ENCODE measurements at regions not wholly inside any gene's neighbourhood (a gene's known extent, or its start where the extent isn't known, plus 50 kb on each side); places are given as distances from the start of the nearest gene placed in this dataset.

DNA sequence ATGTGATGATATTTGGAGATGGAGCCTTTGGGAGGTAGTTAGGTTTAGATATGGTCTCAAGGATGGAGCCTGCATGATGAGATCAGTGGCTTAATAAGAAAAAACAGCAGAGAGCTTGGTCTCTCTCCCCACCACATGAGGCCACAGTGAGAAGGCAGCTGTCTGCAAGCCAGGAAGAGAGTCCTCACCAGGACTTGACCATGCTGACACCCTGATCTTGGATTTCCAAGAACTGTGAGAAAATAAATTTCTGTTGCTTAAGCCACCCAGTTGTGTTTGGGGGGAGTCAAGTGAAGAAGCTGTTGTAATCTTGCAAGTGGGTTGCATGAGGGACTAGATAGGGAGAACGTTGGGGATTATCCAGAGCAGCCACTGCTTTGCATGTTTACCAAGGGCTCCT, 62.3 kb upstream of the TNFAIP8L3 start:
- no peak for DNase-seq (ENCODE audit: low read depth)
- H3K4me3 ChIP-seq (ENCODE audit: low read depth, low read length) = no peak overlapping the region

DNA sequence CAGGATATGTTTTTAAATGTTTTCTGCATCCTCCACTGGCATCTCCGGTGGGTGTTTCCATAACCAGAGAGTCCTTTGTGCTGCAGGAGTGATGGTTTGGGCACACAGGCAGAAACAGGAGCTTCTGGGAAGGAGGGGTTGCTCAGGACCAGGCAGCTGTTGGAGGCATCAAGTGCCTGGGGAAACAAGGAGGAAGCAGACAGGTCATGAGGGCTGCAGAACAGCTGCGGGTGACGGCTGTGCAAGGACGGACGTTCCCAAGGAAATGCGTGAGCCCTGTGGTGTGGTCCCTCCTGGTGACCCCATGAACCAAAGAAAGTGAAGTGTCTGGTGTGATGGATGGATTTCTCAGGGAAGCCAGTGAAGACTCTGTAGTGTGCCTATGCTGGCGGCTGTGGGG, 61.2 kb upstream of the TNFAIP8L3 start:
- no peak overlapping the region for H3K4me3 ChIP-seq (ENCODE audit: low read depth, low read length)

GRCh38 chr15:51155016-51155580, 60.4 kb upstream of the TNFAIP8L3 start:
- H3K4me3 ChIP-seq (ENCODE audit: low read depth, low read length) = no peak overlapping the region
- no peak for DNase-seq (ENCODE audit: low read depth)

More for the DNA sequence above, 61.2 kb upstream of the TNFAIP8L3 start:
- DNase-seq (ENCODE audit: low read depth) = peak; percentile 69
